SU-DHL-6 (cell line): ENCODE measurements at regions not wholly inside any gene's neighbourhood (a gene's known extent, or its start where the extent isn't known, plus 50 kb on each side); places are given as distances from the start of the nearest gene placed in this dataset.

Experiments
- H2AFZ ChIP-seq: fragments of 200-600 bp; sonication (generic); 2 replicates; pipeline ENCODE4 v1.6.1; 2014; ENCODE audit warnings: low read depth, mild to moderate bottlenecking, moderate library complexity, mixed read lengths, antibody characterized with exemption, low read length; ENCODE audit not compliant: severe bottlenecking
- H3F3A ChIP-seq: fragments of 200-600 bp; shearing (Covaris generic); 2 replicates; pipeline ENCODE4 v1.6.0; 2016; ENCODE audit warnings: antibody characterized with exemption, mild to moderate bottlenecking; ENCODE audit not compliant: insufficient read depth
- H3K27ac ChIP-seq: fragments of 200-600 bp; sonication (generic); 2 replicates; pipeline ENCODE4 v1.5.1; 2016; ENCODE audit warnings: low read depth, mild to moderate bottlenecking, low read length, moderate library complexity, mixed read lengths
- H3K27me3 ChIP-seq: fragments of 200-600 bp; sonication (generic), shearing (Covaris generic); 2 replicates; pipeline ENCODE4 v1.6.0; 2014; ENCODE audit warnings: mild to moderate bottlenecking, low read length
- H3K36me3 ChIP-seq: fragments of 200-600 bp; sonication (generic); 2 replicates; pipeline ENCODE4 v1.6.1; 2014; ENCODE audit warnings: mild to moderate bottlenecking, low read length, mixed read lengths
- H3K4me2 ChIP-seq: fragments of 300-600, 200-600 bp; shearing (Covaris generic), sonication (generic); 2 replicates; pipeline ENCODE4 v1.6.0; 2014; ENCODE audit warnings: low read length, low read depth, mild to moderate bottlenecking; ENCODE audit not compliant: poor library complexity, severe bottlenecking
- H3K4me3 ChIP-seq: fragments of 200-600 bp; sonication (generic); 2 replicates; pipeline ENCODE4 v1.5.1; 2014; ENCODE audit warnings: antibody characterized with exemption, low read length, mild to moderate bottlenecking, mixed read lengths; ENCODE audit not compliant: insufficient read depth, poor library complexity, severe bottlenecking
- H3K79me2 ChIP-seq: fragments of 200-600 bp; sonication (generic); 2 replicates; pipeline ENCODE4 v1.6.1; 2014; ENCODE audit warnings: mild to moderate bottlenecking, low read length, moderate library complexity; ENCODE audit not compliant: insufficient read depth
- H3K9ac ChIP-seq: fragments of 200-600 bp; sonication (generic); 2 replicates; pipeline ENCODE4 v1.7.0; 2014; ENCODE audit warnings: mild to moderate bottlenecking, low read length
- H3K9me2 ChIP-seq: fragments of 200-600 bp; sonication (generic); replicated peaks from 2 replicates; pipeline ENCODE4 v1.6.1; 2014; ENCODE audit warnings: low read length; ENCODE audit not compliant: insufficient read depth
- H3K9me3 ChIP-seq: fragments of 200-600 bp; sonication (generic); 2 replicates; pipeline ENCODE4 v1.6.1; 2014; ENCODE audit warnings: low read length, mixed read lengths; ENCODE audit not compliant: insufficient read depth
- H4K20me1 ChIP-seq: fragments of 200-600 bp; sonication (generic); 2 replicates; pipeline ENCODE4 v1.6.1; 2014; ENCODE audit warnings: low read depth, mild to moderate bottlenecking, antibody characterized with exemption, low read length, moderate library complexity, mixed read lengths
- CTCF ChIP-seq: fragments of 200-600 bp; sonication (generic); IDR thresholded peaks from one replicate; pipeline ENCODE4 v1.5.1; 2017; ENCODE audit warnings: antibody characterized with exemption, mild to moderate bottlenecking, low read length, moderate library complexity; ENCODE audit not compliant: insufficient read depth, poor library complexity, severe bottlenecking
- EZH2phosphoT487 ChIP-seq: fragments of 200-600 bp; sonication (generic), shearing (Covaris generic); conservative IDR thresholded peaks from 2 replicates; pipeline ENCODE4 v1.6.1; 2018; ENCODE audit warnings: mild to moderate bottlenecking, antibody characterized with exemption, low read length, moderate library complexity, mixed read lengths

- Histone ChIP-seq H3K27me3 (no peaks in the 10 kb centered on the region), H3K79me2 (no peaks in the 10 kb centered on the region), H3K9ac (no peak overlapping the region), H3K27ac (no peak overlapping the region), H3K9me2 (no peaks in the 10 kb centered on the region), H3K9me3 (no peaks in the 10 kb centered on the region), H3K36me3 (no peaks in the 10 kb centered on the region), H3K4me3 (no peak overlapping the region), H4K20me1 (no peaks in the 10 kb centered on the region), H3F3A (no peaks in the 10 kb centered on the region), H2AFZ (no peak overlapping the region), H3K4me2 (no peak overlapping the region)
- TF ChIP-seq CTCF (no peak), EZH2phosphoT487 (no peak)
Observed at GRCh38 chr14:38517426-38517825, 261.5 kb upstream of the CLEC14A start.

- H3K36me3 ChIP-seq, result no peaks in the 10 kb centered on the region
- no peak overlapping the region for H2AFZ ChIP-seq
- H4K20me1 ChIP-seq, result no peaks in the 10 kb centered on the region
- H3K9ac ChIP-seq, result no peak overlapping the region
- H3F3A ChIP-seq, result no peaks in the 10 kb centered on the region
- H3K27me3 ChIP-seq, result no peaks in the 10 kb centered on the region
- TF ChIP-seq EZH2phosphoT487 (no peak), CTCF (no peak)
- H3K27ac ChIP-seq, result no peak overlapping the region
- no peaks in the 10 kb centered on the region for H3K9me3 ChIP-seq
- no peaks in the 10 kb centered on the region for H3K79me2 ChIP-seq
- no peak overlapping the region for H3K4me2 ChIP-seq
- H3K9me2 ChIP-seq, result no peaks in the 10 kb centered on the region
- no peak overlapping the region for H3K4me3 ChIP-seq
Observed at GRCh38 chr14:38512236-38512635, 256.3 kb upstream of the CLEC14A start.

GRCh38 chr14:38507299-38507698, 251.4 kb upstream of the CLEC14A start:
- Histone ChIP-seq H4K20me1 (no peaks in the 10 kb centered on the region), H3K4me3 (no peak overlapping the region), H2AFZ (no peak overlapping the region), H3F3A (no peaks in the 10 kb centered on the region), H3K9ac (no peak overlapping the region), H3K36me3 (no peaks in the 10 kb centered on the region), H3K27ac (no peak overlapping the region), H3K79me2 (no peaks in the 10 kb centered on the region), H3K27me3 (no peaks in the 10 kb centered on the region), H3K9me2 (0 out of 2 replicates have a peak, but pooled peaks cover 3% of the 10 kb centered on the region), H3K9me3 (no peaks in the 10 kb centered on the region), H3K4me2 (no peak overlapping the region)
- no peak for TF ChIP-seq CTCF
- no peak for TF ChIP-seq EZH2phosphoT487

- no peaks in the 10 kb centered on the region for H3K36me3 ChIP-seq
- no peaks in the 10 kb centered on the region for H4K20me1 ChIP-seq
- no peak overlapping the region for H3K4me3 ChIP-seq
- no peak overlapping the region for H3K27ac ChIP-seq
- 0 out of 2 replicates have a peak, but pooled peaks cover 3% of the 10 kb centered on the region for H3K9me2 ChIP-seq
- no peak overlapping the region for H3K4me2 ChIP-seq
- no peaks in the 10 kb centered on the region for H3K79me2 ChIP-seq
- H3K9ac ChIP-seq, result no peak overlapping the region
- H3K9me3 ChIP-seq, result no peaks in the 10 kb centered on the region
- no peak for TF ChIP-seq CTCF
- no peak for TF ChIP-seq EZH2phosphoT487
- no peaks in the 10 kb centered on the region for H3F3A ChIP-seq
- H2AFZ ChIP-seq, result no peak overlapping the region
- H3K27me3 ChIP-seq, result no peaks in the 10 kb centered on the region
Observed at GRCh38 chr14:38505973-38506249, 250.0 kb upstream of the CLEC14A start.
